B cell (primary cell): ENCODE measurements at regions not wholly inside any gene's neighbourhood (a gene's known extent, or its start where the extent isn't known, plus 50 kb on each side); places are given as distances from the start of the nearest gene placed in this dataset.

Source experiments
- ATAC-seq: fragments of 200-7000 bp; cut with Tn5 transposase; one replicate; pipeline ENCODE4 v1.10.0; 2021; ENCODE audit warnings: low read depth, mild to moderate bottlenecking, moderate number of reproducible peaks, moderate library complexity
- CTCF ChIA-PET: fragments of 350-600 bp; sonication (Branson Sonifier 250); formaldehyde crosslinking; loops from one replicate; lab custom pipeline; 2021; ENCODE audit warnings: antibody characterized with exemption, inconsistent platforms; lab: Charles Lee
- POLR2A ChIA-PET: fragments of 350-600 bp; sonication (Branson Sonifier 250); formaldehyde crosslinking; loops from one replicate; lab custom pipeline; 2021; ENCODE audit warnings: antibody characterized with exemption; lab: Charles Lee
- DNase-seq: peaks from one replicate; pipeline ENCODE4 v3.0.0; 2013
- H2AFZ ChIP-seq: 2 replicates; pipeline ENCODE4 v1.6.1; 2012; ENCODE audit warnings: mild to moderate bottlenecking, low read depth, low read length; ENCODE audit not compliant: insufficient read depth, poor library complexity, severe bottlenecking
- H3K27ac ChIP-seq, 2 donors: 1 replicate in 1 of 2; 2 replicates in 1 of 2; pipeline ENCODE4 v1.5.1; 2012 to 2013; ENCODE audit warnings: low read length in 2 of 2, mild to moderate bottlenecking in 2 of 2, moderate library complexity in 1 of 2
- H3K27me3 ChIP-seq, 4 experiments: fragments of 200-600 bp in 1 of 4; sonication (generic) in 1 of 4; replicated peaks in 1 of 4; 1 replicate in 2 of 4; 2 replicates in 2 of 4; pipeline versions ENCODE4 v1.6.1 to v1.7.0; 2013 to 2016; ENCODE audit warnings: low read length in 3 of 4, mild to moderate bottlenecking in 2 of 4, mixed read lengths in 1 of 4, moderate library complexity in 1 of 4; ENCODE audit not compliant: insufficient read depth in 4 of 4, control insufficient read depth in 3 of 4; ENCODE audit errors: control extremely low read depth in 1 of 4
- H3K36me3 ChIP-seq, 2 experiments: replicated peaks in 1 of 2; 1 replicate in 1 of 2; 2 replicates in 1 of 2; pipeline versions ENCODE4 v1.6.1 to v1.7.1; 2013; ENCODE audit warnings: low read length in 1 of 2; ENCODE audit not compliant: insufficient read depth in 2 of 2, control insufficient read depth in 1 of 2; ENCODE audit errors: control extremely low read depth in 1 of 2, extremely low read depth in 1 of 2
- H3K4me1 ChIP-seq, 2 donors: fragments of 200-600 bp in 1 of 2; sonication (generic) in 1 of 2; 1 replicate in 1 of 2; 2 replicates in 1 of 2; pipeline versions ENCODE4 v1.5.1 to v1.6.1; 2013 to 2017; ENCODE audit warnings: low read length in 2 of 2; ENCODE audit not compliant: control insufficient read depth in 2 of 2, insufficient read depth in 2 of 2
- H3K4me2 ChIP-seq: replicated peaks from 2 replicates; pipeline ENCODE3; 2012; ENCODE audit warnings: mild to moderate bottlenecking, low read depth, low read length; ENCODE audit not compliant: poor library complexity, severe bottlenecking
- H3K4me3 ChIP-seq, 5 experiments: fragments of 200-600 bp in 1 of 5; sonication (generic) in 1 of 5; 1 replicate in 3 of 5; 2 replicates in 2 of 5; pipeline versions ENCODE4 v1.5.1 to v1.7.0; 2011 to 2016; ENCODE audit warnings: low read length in 4 of 5, mild to moderate bottlenecking in 4 of 5, low read depth in 2 of 5, control low read depth in 1 of 5, moderate library complexity in 1 of 5; ENCODE audit not compliant: insufficient read depth in 1 of 5; ENCODE audit errors: control extremely low read depth in 1 of 5, extremely low read depth in 1 of 5
- H3K79me2 ChIP-seq: fragments of 200-600 bp; sonication (generic); one replicate; pipeline ENCODE4 v1.6.0; 2016; ENCODE audit warnings: low read length; ENCODE audit not compliant: control insufficient read depth, insufficient read depth
- H3K9ac ChIP-seq: fragments of 200-600 bp; sonication (generic); 2 replicates; pipeline ENCODE4 v1.6.1; 2017; ENCODE audit warnings: mild to moderate bottlenecking, low read length, moderate library complexity
- H3K9me3 ChIP-seq, 3 donors: one replicate each; pipeline versions ENCODE4 v1.6.1 to v1.7.1; 2013; ENCODE audit warnings: low read length in 2 of 3; ENCODE audit not compliant: control insufficient read depth in 2 of 3, insufficient read depth in 1 of 3; ENCODE audit errors: control extremely low read depth in 1 of 3
- H4K20me1 ChIP-seq: 2 replicates; pipeline ENCODE4 v1.6.0; 2012; ENCODE audit warnings: mild to moderate bottlenecking, low read length; ENCODE audit not compliant: insufficient read depth, control insufficient read depth, poor library complexity, severe bottlenecking
- H3K27ac Mint-ChIP-seq: one replicate; pipeline ENCODE4 v1.8.0; 2021; ENCODE audit warnings: mixed read lengths
- H3K27me3 Mint-ChIP-seq: one replicate; pipeline ENCODE4 v1.8.0; 2021; ENCODE audit warnings: mixed read lengths
- H3K4me1 Mint-ChIP-seq: one replicate; pipeline ENCODE4 v1.8.0; 2021; ENCODE audit warnings: mixed read lengths
- H3K4me3 Mint-ChIP-seq: one replicate; pipeline ENCODE4 v1.8.0; 2021; ENCODE audit warnings: mixed read lengths
- H3K9me3 Mint-ChIP-seq: one replicate; pipeline ENCODE4 v1.8.0; 2022; ENCODE audit warnings: mixed read lengths; ENCODE audit not compliant: insufficient read depth
- EZH2 ChIP-seq: IDR thresholded peaks from 2 replicates; pipeline ENCODE4 v1.6.1; 2012; ENCODE audit warnings: borderline replicate concordance, low read depth, mild to moderate bottlenecking, moderate library complexity, low read length; ENCODE audit not compliant: insufficient read depth, poor library complexity, severe bottlenecking
- WGBS: methylation state at CpG from one replicate; pipeline ENCODE4 v1.1.5; 2013; ENCODE audit warnings: missing lambda C conversion rate; ENCODE audit not compliant: insufficient coverage; 5-methylcytosine and 5-hydroxymethylcytosine counted together
- intact Hi-C: fragments of 100-400 bp; cut with micrococcal nuclease; formaldehyde crosslinking; loops from one replicate; pipeline ENCODE4 v1.10.0; 2022
- TF ChIP-seq, protein P1 (sequence below): fragments of 200-600 bp; IDR thresholded peaks from one replicate; pipeline ENCODE4 v1.8.0; 2022; ENCODE audit warnings: antibody characterized with exemption, mild to moderate bottlenecking

DNA sequence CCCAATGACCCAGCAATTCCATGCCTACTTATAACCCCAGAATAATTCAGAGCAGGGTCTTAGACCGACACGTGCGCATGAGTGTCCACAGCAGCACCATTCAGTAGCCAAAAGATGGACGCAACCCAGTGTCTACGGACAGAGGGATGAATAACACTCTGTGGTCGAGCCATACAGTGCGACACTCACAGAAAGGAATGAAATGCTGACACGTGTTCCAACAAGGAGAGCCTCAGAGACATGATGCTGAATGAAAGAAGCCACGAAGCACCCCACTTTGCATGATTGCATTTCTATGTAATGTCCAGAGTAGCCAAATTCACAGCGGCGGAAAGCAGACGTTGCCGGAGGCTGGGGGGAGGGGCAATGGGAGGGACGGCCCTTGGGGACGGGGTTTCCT lies 134.4 kb downstream of the CTTN start:
- no peaks in the 10 kb centered on the region for H4K20me1 ChIP-seq

DNA sequence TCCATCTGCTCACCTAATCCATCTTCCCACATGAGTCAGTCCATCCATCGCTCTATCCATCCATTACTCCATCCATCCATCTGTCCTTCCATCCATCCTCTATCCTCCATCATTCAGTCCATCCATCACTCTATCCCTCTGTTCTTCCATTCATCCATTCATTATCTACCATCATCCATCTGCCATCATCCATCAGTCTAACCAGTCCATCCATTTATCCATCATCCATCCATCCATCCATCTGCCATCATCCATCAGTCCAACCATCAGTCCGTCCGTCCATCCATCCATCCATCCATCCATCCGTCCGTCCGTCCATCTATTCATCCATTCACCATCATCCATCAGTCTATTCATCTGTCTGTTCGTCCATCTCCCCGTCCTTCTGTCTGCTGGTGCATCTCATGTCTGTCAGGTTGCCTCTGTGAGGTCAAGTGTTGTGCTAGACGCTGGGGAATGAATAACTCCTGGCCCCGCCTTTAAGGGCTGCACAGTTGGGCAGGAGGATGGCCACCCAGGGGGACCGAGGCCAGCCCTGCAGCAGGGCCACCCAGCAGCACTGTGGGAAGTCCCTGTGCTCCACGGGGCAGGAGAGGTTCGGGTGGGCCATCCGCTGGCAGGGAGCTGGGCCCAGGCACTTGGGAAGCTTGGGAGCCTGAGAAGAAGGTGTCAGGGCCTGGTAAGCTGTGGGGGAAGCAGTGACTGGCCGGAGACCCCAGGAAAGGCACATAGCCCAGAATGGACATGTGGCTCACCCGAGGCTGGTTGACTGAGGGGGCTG lies 137.1 kb downstream of the CTTN start:
- Histone ChIP-seq H4K20me1 (no peaks in the 10 kb centered on the region), H3K4me1 (no peaks in the 10 kb centered on the region), H3K27ac (no peak overlapping the region), H3K36me3 (no peaks in the 10 kb centered on the region), H3K9me3 (peaks cover 0 to 25% (median 0%) of the 10 kb centered on the region in 3 donors), H3K27me3 (no peaks in the 10 kb centered on the region), H3K9ac (no peak overlapping the region), H2AFZ (no peak overlapping the region), H3K4me2 (no peak overlapping the region), H3K4me3 (no peak overlapping the region), H3K79me2 (no peaks in the 10 kb centered on the region)
- ChIA-PET POLR2A (no interaction called here), CTCF (no interaction called here)
- Mint-ChIP-seq H3K9me3 (peaks cover 9% of the 10 kb centered on the region), H3K27ac (no peak overlapping the region), H3K4me1 (no peaks in the 10 kb centered on the region), H3K4me3 (no peak overlapping the region), H3K27me3 (peaks cover 3% of the 10 kb centered on the region)
- ATAC-seq = no peak
- DNase-seq = no peak
- TF ChIP-seq, protein P1, sequence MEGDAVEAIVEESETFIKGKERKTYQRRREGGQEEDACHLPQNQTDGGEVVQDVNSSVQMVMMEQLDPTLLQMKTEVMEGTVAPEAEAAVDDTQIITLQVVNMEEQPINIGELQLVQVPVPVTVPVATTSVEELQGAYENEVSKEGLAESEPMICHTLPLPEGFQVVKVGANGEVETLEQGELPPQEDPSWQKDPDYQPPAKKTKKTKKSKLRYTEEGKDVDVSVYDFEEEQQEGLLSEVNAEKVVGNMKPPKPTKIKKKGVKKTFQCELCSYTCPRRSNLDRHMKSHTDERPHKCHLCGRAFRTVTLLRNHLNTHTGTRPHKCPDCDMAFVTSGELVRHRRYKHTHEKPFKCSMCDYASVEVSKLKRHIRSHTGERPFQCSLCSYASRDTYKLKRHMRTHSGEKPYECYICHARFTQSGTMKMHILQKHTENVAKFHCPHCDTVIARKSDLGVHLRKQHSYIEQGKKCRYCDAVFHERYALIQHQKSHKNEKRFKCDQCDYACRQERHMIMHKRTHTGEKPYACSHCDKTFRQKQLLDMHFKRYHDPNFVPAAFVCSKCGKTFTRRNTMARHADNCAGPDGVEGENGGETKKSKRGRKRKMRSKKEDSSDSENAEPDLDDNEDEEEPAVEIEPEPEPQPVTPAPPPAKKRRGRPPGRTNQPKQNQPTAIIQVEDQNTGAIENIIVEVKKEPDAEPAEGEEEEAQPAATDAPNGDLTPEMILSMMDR = no peak
- no peak for TF ChIP-seq EZH2
- 91% methylated on average over 13 of the region's 16 CpGs for WGBS
- intact Hi-C loops = no loop called here

More for the DNA sequence above, 134.4 kb downstream of the CTTN start:
- H3K36me3 ChIP-seq = no peaks in the 10 kb centered on the region
- H3K4me3 ChIP-seq = no peak overlapping the region
- peaks cover 0 to 2% (median 0%) of the 10 kb centered on the region in 4 experiments for H3K27me3 ChIP-seq
- H3K27ac ChIP-seq = no peak overlapping the region
- no peak overlapping the region for H3K4me2 ChIP-seq
- H3K4me3 Mint-ChIP-seq = no peak overlapping the region
- intact Hi-C loops = no loop called here
- H3K79me2 ChIP-seq = no peaks in the 10 kb centered on the region
- POLR2A ChIA-PET = no interaction called here
- no peak overlapping the region for H3K27ac Mint-ChIP-seq
- TF ChIP-seq EZH2 = no peak
- TF ChIP-seq, protein P1 = no peak
- H3K9me3 ChIP-seq = peaks cover 0 to 31% (median 0%) of the 10 kb centered on the region in 3 donors
- H3K4me1 Mint-ChIP-seq = no peaks in the 10 kb centered on the region
- H3K9ac ChIP-seq = no peak overlapping the region
- WGBS = 84% methylated on average over 14 of the region's 15 CpGs
- H3K27me3 Mint-ChIP-seq = peaks cover 3% of the 10 kb centered on the region
- no peak overlapping the region for H2AFZ ChIP-seq
- peaks cover 13% of the 10 kb centered on the region for H3K9me3 Mint-ChIP-seq
- H3K4me1 ChIP-seq = no peaks in the 10 kb centered on the region
- ATAC-seq = no peak
- DNase-seq = no peak
- CTCF ChIA-PET = no interaction called here
